ENCODE measurements at regions not wholly inside any gene's neighbourhood (a gene's known extent, or its start where the extent isn't known, plus 50 kb on each side); places are given as distances from the start of the nearest gene placed in this dataset.

DNA sequence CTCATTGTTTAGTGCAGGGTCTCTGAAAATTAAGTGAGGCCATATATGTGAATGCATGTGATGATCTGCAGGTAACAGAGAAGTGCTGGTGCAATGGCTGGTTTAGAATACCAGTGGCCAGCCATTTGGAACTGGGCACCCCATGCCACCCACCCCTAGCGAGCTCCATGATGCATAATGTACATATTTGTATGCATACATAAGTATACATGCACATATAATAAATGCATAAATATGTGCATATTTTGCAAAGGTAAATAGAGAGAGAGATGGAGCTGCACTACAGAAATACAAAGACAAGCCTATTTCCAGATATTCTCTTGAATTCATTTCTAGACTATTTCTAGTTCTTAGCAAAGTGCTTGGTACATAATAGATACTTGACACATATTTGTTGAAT lies 68.5 kb upstream of the IGSF21 start:
- intact Hi-C loops (cut with DNase I), result no loop called here
- no peak for DNase-seq (ENCODE audit: low spot score)

DNA sequence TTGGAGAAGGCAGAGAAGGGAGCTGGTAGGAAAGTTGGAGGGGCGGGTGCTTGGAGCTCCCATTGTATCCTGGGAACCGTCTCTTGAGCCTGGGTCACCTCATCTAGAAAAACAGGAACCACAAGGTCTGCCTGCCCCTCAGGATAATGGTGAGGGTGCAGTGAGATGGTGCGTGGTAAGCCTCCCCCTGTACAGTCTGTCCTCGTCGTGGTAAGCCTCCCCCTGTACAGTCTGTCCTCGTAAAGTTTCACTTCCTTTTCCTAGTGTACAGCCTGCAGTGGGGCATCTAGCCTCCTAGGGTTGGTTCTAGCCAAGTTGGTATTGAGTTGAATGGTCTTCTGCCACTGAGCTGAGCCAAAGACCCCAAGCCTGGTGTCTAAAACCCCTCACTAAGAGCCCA lies 66.5 kb upstream of the IGSF21 start:
- DNase-seq (ENCODE audit: low spot score), result no peak
- intact Hi-C loops (cut with DNase I), result no loop called here

GRCh38 chr1:18041685-18042355 lies 65.8 kb upstream of the IGSF21 start:
- no peak for DNase-seq (ENCODE audit: low spot score)
- intact Hi-C loops (cut with DNase I), result no loop called here

- DNase-seq (ENCODE audit: low spot score), result no peak
- intact Hi-C loops (cut with DNase I), result no loop called here
Observed at GRCh38 chr1:18043871-18044270, 63.7 kb upstream of the IGSF21 start.

- intact Hi-C loops (cut with DNase I), result no loop called here
- no peak for DNase-seq (ENCODE audit: low spot score)
Observed at GRCh38 chr1:18045203-18045602, 62.4 kb upstream of the IGSF21 start.

DNA sequence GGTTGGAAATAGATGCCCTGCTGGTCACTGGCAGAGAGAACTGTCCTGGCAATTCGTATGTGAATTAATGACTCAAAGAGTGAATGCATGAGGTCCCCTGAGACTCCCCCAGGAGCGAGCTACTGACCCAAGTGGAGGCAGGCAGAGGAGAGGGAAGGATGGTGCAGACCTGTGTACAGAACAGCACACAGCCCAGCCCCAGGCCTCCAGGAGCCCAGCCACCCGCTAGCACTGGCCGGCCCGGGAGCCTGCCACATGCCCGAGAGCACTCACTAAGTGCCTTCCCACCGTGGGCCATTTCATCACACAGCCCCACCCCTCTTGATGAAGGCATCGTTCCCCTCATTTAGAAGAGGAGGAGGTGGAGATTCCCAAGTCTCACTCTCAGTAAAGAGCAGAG lies 62.0 kb upstream of the IGSF21 start:
- no peak for DNase-seq (ENCODE audit: low spot score)
- intact Hi-C loops (cut with DNase I), result no loop called here

GRCh38 chr1:18047122-18047521 lies 60.5 kb upstream of the IGSF21 start:
- no peak for DNase-seq (ENCODE audit: low spot score)
- intact Hi-C loops (cut with DNase I), result no loop called here

DNA sequence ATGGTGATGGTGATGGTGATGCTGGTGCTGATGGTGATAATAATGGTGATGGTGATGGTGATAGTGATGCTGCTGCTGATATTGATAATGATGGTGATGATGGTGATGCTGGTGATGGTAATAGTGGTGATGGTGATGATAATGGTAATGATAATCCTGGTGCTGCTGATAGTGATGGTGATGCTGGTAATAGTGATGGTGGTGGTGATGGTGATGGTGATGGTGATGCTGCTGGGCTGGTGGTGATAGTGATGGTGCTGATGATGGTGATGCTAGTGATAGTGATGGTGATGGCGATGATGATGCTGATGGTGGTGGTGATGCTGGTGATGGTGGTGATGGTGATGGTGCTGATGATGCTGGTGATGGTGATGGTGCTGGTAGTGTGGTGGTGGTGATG lies 58.4 kb upstream of the IGSF21 start:
- intact Hi-C loops (cut with DNase I), result no loop called here
- no peak for DNase-seq (ENCODE audit: low spot score)

DNA sequence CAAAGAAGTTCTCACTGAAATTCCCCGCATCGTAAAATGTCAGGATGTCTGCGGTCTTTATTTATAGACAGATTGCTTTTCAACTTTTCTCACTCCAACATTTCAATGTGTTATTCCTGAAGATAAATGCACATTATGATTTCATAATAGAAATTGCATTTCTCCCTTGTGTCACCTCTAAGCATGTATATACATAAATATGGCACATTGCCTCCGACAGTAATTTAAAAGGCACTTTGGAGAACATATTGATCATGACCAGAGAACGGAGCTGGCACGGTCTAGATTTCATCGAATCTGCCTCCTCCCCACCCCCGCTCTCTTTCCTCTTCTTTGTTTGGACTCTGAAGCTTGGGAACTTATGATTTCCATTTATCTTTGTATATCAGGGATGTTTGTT lies 54.9 kb upstream of the IGSF21 start:
- intact Hi-C loops (cut with DNase I), result no loop called here
- DNase-seq (ENCODE audit: low spot score), result no peak

GRCh38 chr1:18055156-18055555 lies 52.4 kb upstream of the IGSF21 start:
- intact Hi-C loops (cut with DNase I), result no loop called here

GRCh38 chr1:18056545-18056944 lies 51.1 kb upstream of the IGSF21 start:
- intact Hi-C loops (cut with DNase I), result no loop called here
- no peak for DNase-seq (ENCODE audit: low spot score)

More at GRCh38 chr1:18055156-18055555, 52.4 kb upstream of the IGSF21 start:
- DNase-seq (ENCODE audit: low spot score), result no peak

GRCh38 chr1:18057623-18058022 lies 50.0 kb upstream of the IGSF21 start:
- DNase-seq (ENCODE audit: low spot score), result no peak
- intact Hi-C loops (cut with DNase I), result no loop called here

Data from cardiac septum (tissue), 1 donor.